ENCODE measurements at regions not wholly inside any gene's neighbourhood (a gene's known extent, or its start where the extent isn't known, plus 50 kb on each side); places are given as distances from the start of the nearest gene placed in this dataset.

DNA sequence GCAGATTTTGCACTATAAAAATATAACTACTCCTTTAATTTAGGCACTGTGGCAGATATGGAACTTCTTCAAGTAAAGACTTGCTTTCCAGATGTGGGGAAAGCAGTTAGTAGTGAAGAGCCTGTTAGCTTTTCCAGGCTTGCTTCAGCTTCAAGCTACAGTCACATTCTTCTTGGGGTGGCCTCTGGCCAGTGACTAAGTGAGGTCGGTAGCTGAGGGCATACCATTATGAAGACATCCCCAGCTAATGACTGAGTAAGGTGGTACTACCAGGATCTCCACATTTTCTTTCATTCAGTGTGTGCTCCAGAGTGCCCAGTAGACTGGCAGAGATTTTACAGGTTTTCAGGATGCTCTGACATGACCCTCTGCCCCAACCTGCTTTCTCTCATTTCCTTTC is 167.1 kb upstream of the KIF2B start:
- no peak for TF ChIP-seq POLR2A (IDR thresholded peaks at IDR 0.05; ENCODE audit: extremely low read depth, insufficient read length)
- no peak for TF ChIP-seq MAX (IDR thresholded peaks at IDR 0.05; ENCODE audit: low read depth, low read length)
- no peak for TF ChIP-seq CTCF (IDR thresholded peaks at IDR 0.05; ENCODE audit: low read depth, low read length)
